Embryonic facial prominence (tissue), 1 donor: ENCODE measurements at regions not wholly inside any gene's neighbourhood (a gene's known extent, or its start where the extent isn't known, plus 50 kb on each side); places are given as distances from the start of the nearest gene placed in this dataset.
"Not testable (repeated sequence)": the region's sequence is repeated elsewhere in the genome, so short reads cannot be mapped to it uniquely, and the experiment has no call there.

Source experiments
- DNase-seq: peaks from one replicate; pipeline ENCODE4 v3.0.0-alpha.2; 2016; ENCODE audit errors: extremely low spot score

- DNase-seq = no peak
Observed at GRCh38 chr5:105929858-105930257, 1740.9 kb downstream of the EFNA5 start.

- no peak for DNase-seq
Observed at GRCh38 chr5:105924366-105924765, 1746.4 kb downstream of the EFNA5 start.

GRCh38 chr5:105922574-105922973 is 1748.2 kb downstream of the EFNA5 start:
- DNase-seq = no peak

GRCh38 chr5:105922080-105922479 is 1748.7 kb downstream of the EFNA5 start:
- no peak for DNase-seq

- no peak for DNase-seq
Observed at GRCh38 chr5:105917189-105917588, 1753.5 kb downstream of the EFNA5 start.

GRCh38 chr5:105907016-105907415 is 1763.7 kb downstream of the EFNA5 start:
- DNase-seq = no peak

GRCh38 chr5:105905392-105905791 is 1765.3 kb downstream of the EFNA5 start:
- no peak for DNase-seq

GRCh38 chr5:105903069-105903468 is 1767.7 kb downstream of the EFNA5 start:
- no peak for DNase-seq

- no peak for DNase-seq
Observed at GRCh38 chr5:105899726-105900125, 1771.0 kb downstream of the EFNA5 start.

GRCh38 chr5:105898183-105898582 is 1772.6 kb downstream of the EFNA5 start:
- DNase-seq = no peak

GRCh38 chr5:105885266-105885665 is 1785.5 kb downstream of the EFNA5 start:
- DNase-seq = no peak

GRCh38 chr5:105882956-105883481 is 1787.7 kb downstream of the EFNA5 start:
- no peak for DNase-seq

- DNase-seq = no peak
Observed at GRCh38 chr5:105878402-105878801, 1792.3 kb downstream of the EFNA5 start.

GRCh38 chr5:105877592-105877991 is 1793.1 kb downstream of the EFNA5 start:
- DNase-seq = no peak

- DNase-seq = no peak
Observed at GRCh38 chr5:105874316-105874715, 1796.4 kb downstream of the EFNA5 start.

- no peak for DNase-seq
Observed at GRCh38 chr5:105872569-105873270, 1798.0 kb downstream of the EFNA5 start.

GRCh38 chr5:105868038-105868780 is 1802.5 kb downstream of the EFNA5 start:
- DNase-seq = no peak

GRCh38 chr5:105865834-105866233 is 1804.9 kb downstream of the EFNA5 start:
- no peak for DNase-seq

GRCh38 chr5:105859350-105859749 is 1811.4 kb downstream of the EFNA5 start:
- DNase-seq = not testable (repeated sequence)

- no peak for DNase-seq
Observed at GRCh38 chr5:105849701-105850100, 1821.0 kb downstream of the EFNA5 start.

GRCh38 chr5:105840800-105841199 is 1829.9 kb downstream of the EFNA5 start:
- DNase-seq = no peak

GRCh38 chr5:105836887-105837286 is 1833.8 kb downstream of the EFNA5 start:
- no peak for DNase-seq

GRCh38 chr5:105836268-105836667 is 1834.5 kb downstream of the EFNA5 start:
- DNase-seq = no peak
